Endodermal cell (in vitro differentiated cells): ENCODE measurements at regions not wholly inside any gene's neighbourhood (a gene's known extent, or its start where the extent isn't known, plus 50 kb on each side); places are given as distances from the start of the nearest gene placed in this dataset.

ENCODE experiments used
- DNase-seq: peaks from one replicate; pipeline ENCODE4 v3.0.0-alpha.2; 2017
- H3K27ac ChIP-seq: 2 replicates; pipeline ENCODE4 v1.5.1; 2013; ENCODE audit warnings: mild to moderate bottlenecking, low read depth, low read length, moderate library complexity
- H3K27me3 ChIP-seq: 2 replicates; pipeline ENCODE4 v1.6.1; 2013; ENCODE audit warnings: mild to moderate bottlenecking, low read length, moderate library complexity; ENCODE audit not compliant: insufficient read depth, control insufficient read depth, poor library complexity, severe bottlenecking
- H3K36me3 ChIP-seq: 2 replicates; pipeline ENCODE4 v1.7.0; 2013; ENCODE audit warnings: mild to moderate bottlenecking, low read length, moderate library complexity; ENCODE audit not compliant: control insufficient read depth, insufficient read depth
- H3K4me1 ChIP-seq: one replicate; pipeline ENCODE4 v1.7.0; 2013; ENCODE audit warnings: low read length; ENCODE audit not compliant: control insufficient read depth, insufficient read depth
- H3K4me3 ChIP-seq: 2 replicates; pipeline ENCODE4 v1.5.1; 2013; ENCODE audit warnings: mild to moderate bottlenecking, low read length, moderate library complexity
- H3K9ac ChIP-seq: 2 replicates; pipeline ENCODE4 v1.6.1; 2013; ENCODE audit warnings: mild to moderate bottlenecking, low read length, moderate library complexity; ENCODE audit not compliant: poor library complexity, severe bottlenecking; ENCODE audit errors: extremely low read depth
- H3K9me3 ChIP-seq: 2 replicates; pipeline ENCODE4 v1.6.1; 2013; ENCODE audit warnings: mild to moderate bottlenecking, low read length, moderate library complexity; ENCODE audit not compliant: control insufficient read depth
- H3K27ac Mint-ChIP-seq: 2 replicates; pipeline ENCODE4 v1.8.0; 2020; ENCODE audit warnings: mixed read lengths
- H3K27me3 Mint-ChIP-seq: 2 replicates; pipeline ENCODE4 v1.8.0; 2021; ENCODE audit warnings: mild to moderate bottlenecking, mixed read lengths; ENCODE audit not compliant: insufficient read depth
- H3K36me3 Mint-ChIP-seq: 2 replicates; pipeline ENCODE4 v1.8.0; 2020; ENCODE audit warnings: low read depth, mixed read lengths
- H3K4me1 Mint-ChIP-seq: 2 replicates; pipeline ENCODE4 v1.8.0; 2020; ENCODE audit warnings: mixed read lengths
- H3K4me3 Mint-ChIP-seq: 2 replicates; pipeline ENCODE4 v1.8.0; 2020; ENCODE audit warnings: mild to moderate bottlenecking, moderate library complexity, mixed read lengths
- H3K9me3 Mint-ChIP-seq: 2 replicates; pipeline ENCODE4 v1.8.0; 2020; ENCODE audit warnings: mild to moderate bottlenecking, mixed read lengths
- WGBS, 2 experiments: methylation state at CpG; one replicate each; pipeline versions ENCODE4 v1.1.5 to v1.1.7; 2013; ENCODE audit warnings: missing lambda C conversion rate in 2 of 2, mixed read lengths in 1 of 2; ENCODE audit not compliant: insufficient coverage in 1 of 2, insufficient read length in 1 of 2; 5-methylcytosine and 5-hydroxymethylcytosine counted together
- TF ChIP-seq, protein P1 (sequence below): fragments of 200-600 bp; sonication (generic); conservative IDR thresholded peaks from 2 replicates; pipeline ENCODE4 v1.5.0; 2021; ENCODE audit warnings: antibody characterized with exemption, mild to moderate bottlenecking

DNA sequence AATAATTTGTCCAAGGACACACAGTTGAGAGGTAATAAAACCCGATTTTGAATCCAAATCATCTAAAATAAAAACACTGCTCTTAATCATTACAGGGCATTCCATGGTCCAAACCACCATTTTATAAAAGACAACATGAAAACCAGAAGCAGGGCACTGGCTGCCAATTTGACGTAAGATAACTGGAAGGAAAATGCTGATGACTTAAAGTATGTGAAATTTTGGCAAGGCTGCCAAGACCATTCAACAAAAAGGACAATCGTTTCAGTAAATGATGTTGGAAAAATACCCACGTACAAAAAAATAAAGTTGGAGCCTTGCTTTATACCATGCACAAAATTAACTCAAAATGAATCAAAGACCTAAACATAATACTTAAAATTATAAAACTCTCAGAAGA lies 344.4 kb downstream of the RAPGEF2 start:
- DNase-seq, result no peak
- no peaks in the 10 kb centered on the region for H3K27me3 ChIP-seq
- H3K27ac ChIP-seq, result no peak overlapping the region
- Mint-ChIP-seq H3K4me3 (no peak overlapping the region), H3K36me3 (no peaks in the 10 kb centered on the region), H3K9me3 (no peaks in the 10 kb centered on the region), H3K27ac (no peak overlapping the region), H3K27me3 (no peaks in the 10 kb centered on the region), H3K4me1 (no peaks in the 10 kb centered on the region)
- 88% methylated on average over 4 of the region's 4 CpGs; no CpG with 5 or more reads in 1 of the 2 experiments for WGBS, 2 experiments
- no peaks in the 10 kb centered on the region for H3K9me3 ChIP-seq
- H3K4me1 ChIP-seq, result no peaks in the 10 kb centered on the region
- no peak overlapping the region for H3K4me3 ChIP-seq
- no peak overlapping the region for H3K9ac ChIP-seq
- TF ChIP-seq, protein P1, sequence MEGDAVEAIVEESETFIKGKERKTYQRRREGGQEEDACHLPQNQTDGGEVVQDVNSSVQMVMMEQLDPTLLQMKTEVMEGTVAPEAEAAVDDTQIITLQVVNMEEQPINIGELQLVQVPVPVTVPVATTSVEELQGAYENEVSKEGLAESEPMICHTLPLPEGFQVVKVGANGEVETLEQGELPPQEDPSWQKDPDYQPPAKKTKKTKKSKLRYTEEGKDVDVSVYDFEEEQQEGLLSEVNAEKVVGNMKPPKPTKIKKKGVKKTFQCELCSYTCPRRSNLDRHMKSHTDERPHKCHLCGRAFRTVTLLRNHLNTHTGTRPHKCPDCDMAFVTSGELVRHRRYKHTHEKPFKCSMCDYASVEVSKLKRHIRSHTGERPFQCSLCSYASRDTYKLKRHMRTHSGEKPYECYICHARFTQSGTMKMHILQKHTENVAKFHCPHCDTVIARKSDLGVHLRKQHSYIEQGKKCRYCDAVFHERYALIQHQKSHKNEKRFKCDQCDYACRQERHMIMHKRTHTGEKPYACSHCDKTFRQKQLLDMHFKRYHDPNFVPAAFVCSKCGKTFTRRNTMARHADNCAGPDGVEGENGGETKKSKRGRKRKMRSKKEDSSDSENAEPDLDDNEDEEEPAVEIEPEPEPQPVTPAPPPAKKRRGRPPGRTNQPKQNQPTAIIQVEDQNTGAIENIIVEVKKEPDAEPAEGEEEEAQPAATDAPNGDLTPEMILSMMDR, result no peak
- H3K36me3 ChIP-seq, result no peaks in the 10 kb centered on the region

DNA sequence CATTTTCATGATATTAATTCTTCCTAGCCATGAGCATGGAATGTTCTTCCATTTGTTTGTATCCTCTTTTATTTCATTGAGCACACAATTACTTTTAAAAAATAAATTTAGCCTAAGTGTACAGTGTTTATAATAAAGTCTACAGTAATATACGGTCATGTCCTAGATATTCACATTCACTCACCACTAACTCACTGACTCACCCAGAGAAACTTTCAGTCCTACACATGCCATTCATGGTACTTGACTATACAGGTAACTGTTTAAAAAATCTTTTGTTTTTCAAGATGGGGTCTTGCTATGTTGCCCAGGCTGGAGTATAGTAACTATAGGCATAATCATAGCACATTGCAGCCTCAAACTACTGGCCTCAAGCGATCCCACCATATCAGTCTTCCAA lies 348.1 kb downstream of the RAPGEF2 start:
- Histone ChIP-seq H3K4me1 (no peaks in the 10 kb centered on the region), H3K9ac (no peak overlapping the region), H3K27ac (no peak overlapping the region), H3K4me3 (no peak overlapping the region), H3K9me3 (no peaks in the 10 kb centered on the region), H3K27me3 (no peaks in the 10 kb centered on the region), H3K36me3 (no peaks in the 10 kb centered on the region)
- H3K4me3 Mint-ChIP-seq, result no peak overlapping the region
- H3K27ac Mint-ChIP-seq, result no peak overlapping the region
- DNase-seq, result no peak
- TF ChIP-seq, protein P1, result no peak
- H3K27me3 Mint-ChIP-seq, result no peaks in the 10 kb centered on the region
- H3K36me3 Mint-ChIP-seq, result no peaks in the 10 kb centered on the region
- H3K4me1 Mint-ChIP-seq, result no peaks in the 10 kb centered on the region
- 93 to 100% methylated on average over 1 to 2 of the region's 2 CpGs for WGBS, 2 experiments
- H3K9me3 Mint-ChIP-seq, result no peaks in the 10 kb centered on the region

DNA sequence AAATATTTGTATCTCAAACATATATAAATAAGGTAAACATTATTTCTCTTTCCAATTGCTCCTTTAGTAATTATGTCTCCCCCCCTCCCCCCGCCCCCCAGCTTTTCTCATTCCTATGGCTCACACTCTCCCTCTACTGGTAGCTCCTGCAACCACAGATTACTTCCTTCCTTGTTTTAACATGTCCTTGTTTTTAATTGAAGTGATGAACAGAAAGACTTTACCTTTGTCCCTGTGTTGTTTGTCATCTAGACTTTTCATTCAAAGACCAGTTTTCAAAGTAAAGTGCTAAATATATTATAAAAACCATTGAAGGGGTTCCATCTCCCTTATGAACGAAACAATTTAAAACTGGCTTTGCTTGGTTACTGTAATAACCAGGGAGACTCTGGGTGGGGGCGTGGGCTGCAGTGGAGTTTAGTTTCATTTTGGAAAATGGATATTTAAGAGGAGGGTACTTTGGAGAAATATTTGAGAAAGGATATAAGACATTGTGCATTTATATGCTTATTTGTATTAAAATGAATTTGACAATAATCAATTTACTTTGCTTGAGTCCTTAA lies 352.9 kb downstream of the RAPGEF2 start:
- no peak overlapping the region for H3K27ac ChIP-seq
- H3K9me3 Mint-ChIP-seq, result no peaks in the 10 kb centered on the region
- no peaks in the 10 kb centered on the region for H3K4me1 ChIP-seq
- TF ChIP-seq, protein P1, result peak; percentile 84
- H3K36me3 Mint-ChIP-seq, result no peaks in the 10 kb centered on the region
- no peaks in the 10 kb centered on the region for H3K4me1 Mint-ChIP-seq
- no peak overlapping the region for H3K4me3 ChIP-seq
- no peaks in the 10 kb centered on the region for H3K27me3 ChIP-seq
- H3K9me3 ChIP-seq, result no peaks in the 10 kb centered on the region
- no peak overlapping the region for H3K9ac ChIP-seq
- DNase-seq, result peak; percentile 70
- H3K27me3 Mint-ChIP-seq, result no peaks in the 10 kb centered on the region
- H3K27ac Mint-ChIP-seq, result no peak overlapping the region
- H3K4me3 Mint-ChIP-seq, result no peak overlapping the region
- no peaks in the 10 kb centered on the region for H3K36me3 ChIP-seq
- 65% methylated on average over 2 of the region's 3 CpGs; no CpG with 5 or more reads in 1 of the 2 experiments for WGBS, 2 experiments
